ENCODE measurements at regions not wholly inside any gene's neighbourhood (a gene's known extent, or its start where the extent isn't known, plus 50 kb on each side); places are given as distances from the start of the nearest gene placed in this dataset.

GRCh38 chr6:95117236-95117635, 460.1 kb upstream of the MANEA start:
- H3K27ac ChIP-seq (ENCODE audit: insufficient read depth in 1 of 2, low read depth in 1 of 2, low read length in 2 of 2, poor library complexity in 1 of 2, severe bottlenecking in 2 of 2), result no peak overlapping the region
- no peaks in the 10 kb centered on the region for H3K27me3 ChIP-seq (replicated peaks in 2 of 5; ENCODE audit: control insufficient read depth in 4 of 5, insufficient read depth in 5 of 5, low read length in 4 of 5)
- DNase-seq, result no peak
- H3K4me3 ChIP-seq (ENCODE audit: control insufficient read depth in 1 of 7, extremely low read depth in 1 of 7, insufficient read depth in 4 of 7, low read depth in 2 of 7, low read length in 6 of 7), result no peak overlapping the region
- ChIA-PET POLR2A (no interaction called here), CTCF (no interaction called here)
- H3K36me3 ChIP-seq (ENCODE audit: control insufficient read depth in 4 of 4, insufficient read depth in 4 of 4, low read length in 3 of 4), result no peaks in the 10 kb centered on the region
- H3K4me1 ChIP-seq (ENCODE audit: control extremely low read depth in 1 of 4, control insufficient read depth in 4 of 4, insufficient read depth in 4 of 4, low read length in 3 of 4), result no peaks in the 10 kb centered on the region
- H3K9me3 ChIP-seq (ENCODE audit: control extremely low read depth in 1 of 5, control insufficient read depth in 4 of 5, insufficient read depth in 2 of 5, low read depth in 1 of 5, low read length in 4 of 5), result no peaks in the 10 kb centered on the region

GRCh38 chr6:95119927-95120326, 457.4 kb upstream of the MANEA start:
- POLR2A ChIA-PET, result no interaction called here
- H3K4me3 ChIP-seq (ENCODE audit: control insufficient read depth in 1 of 7, extremely low read depth in 1 of 7, insufficient read depth in 4 of 7, low read depth in 2 of 7, low read length in 6 of 7), result no peak overlapping the region
- no peaks in the 10 kb centered on the region for H3K27me3 ChIP-seq (replicated peaks in 2 of 5; ENCODE audit: control insufficient read depth in 4 of 5, insufficient read depth in 5 of 5, low read length in 4 of 5)
- no peaks in the 10 kb centered on the region for H3K9me3 ChIP-seq (ENCODE audit: control extremely low read depth in 1 of 5, control insufficient read depth in 4 of 5, insufficient read depth in 2 of 5, low read depth in 1 of 5, low read length in 4 of 5)
- WGBS (ENCODE audit: insufficient coverage), result 80% methylated on average over 1 of the region's 3 CpGs
- CTCF ChIA-PET, result no interaction called here
- no peak overlapping the region for H3K27ac ChIP-seq (ENCODE audit: insufficient read depth in 1 of 2, low read depth in 1 of 2, low read length in 2 of 2, poor library complexity in 1 of 2, severe bottlenecking in 2 of 2)
- H3K36me3 ChIP-seq (ENCODE audit: control insufficient read depth in 4 of 4, insufficient read depth in 4 of 4, low read length in 3 of 4), result no peaks in the 10 kb centered on the region
- no peak for DNase-seq
- H3K4me1 ChIP-seq (ENCODE audit: control extremely low read depth in 1 of 4, control insufficient read depth in 4 of 4, insufficient read depth in 4 of 4, low read length in 3 of 4), result no peaks in the 10 kb centered on the region

- DNase-seq, result no peak
- ChIA-PET CTCF (no interaction called here), POLR2A (no interaction called here)
- H3K27ac ChIP-seq (ENCODE audit: insufficient read depth in 1 of 2, low read depth in 1 of 2, low read length in 2 of 2, poor library complexity in 1 of 2, severe bottlenecking in 2 of 2), result no peak overlapping the region
- H3K4me1 ChIP-seq (ENCODE audit: control extremely low read depth in 1 of 4, control insufficient read depth in 4 of 4, insufficient read depth in 4 of 4, low read length in 3 of 4), result no peaks in the 10 kb centered on the region
- no peaks in the 10 kb centered on the region for H3K36me3 ChIP-seq (ENCODE audit: control insufficient read depth in 4 of 4, insufficient read depth in 4 of 4, low read length in 3 of 4)
- H3K9me3 ChIP-seq (ENCODE audit: control extremely low read depth in 1 of 5, control insufficient read depth in 4 of 5, insufficient read depth in 2 of 5, low read depth in 1 of 5, low read length in 4 of 5), result no peaks in the 10 kb centered on the region
- no peaks in the 10 kb centered on the region for H3K27me3 ChIP-seq (replicated peaks in 2 of 5; ENCODE audit: control insufficient read depth in 4 of 5, insufficient read depth in 5 of 5, low read length in 4 of 5)
- WGBS (ENCODE audit: insufficient coverage), result 100% methylated on average over 3 of the region's 4 CpGs
- H3K4me3 ChIP-seq (ENCODE audit: control insufficient read depth in 1 of 7, extremely low read depth in 1 of 7, insufficient read depth in 4 of 7, low read depth in 2 of 7, low read length in 6 of 7), result no peak overlapping the region
Observed at GRCh38 chr6:95120984-95121383, 456.4 kb upstream of the MANEA start.

- H3K9me3 ChIP-seq (ENCODE audit: control extremely low read depth in 1 of 5, control insufficient read depth in 4 of 5, insufficient read depth in 2 of 5, low read depth in 1 of 5, low read length in 4 of 5), result no peaks in the 10 kb centered on the region
- H3K4me3 ChIP-seq (ENCODE audit: control insufficient read depth in 1 of 7, extremely low read depth in 1 of 7, insufficient read depth in 4 of 7, low read depth in 2 of 7, low read length in 6 of 7), result no peak overlapping the region
- no peak for DNase-seq
- POLR2A ChIA-PET, result no interaction called here
- H3K36me3 ChIP-seq (ENCODE audit: control insufficient read depth in 4 of 4, insufficient read depth in 4 of 4, low read length in 3 of 4), result no peaks in the 10 kb centered on the region
- H3K27me3 ChIP-seq (replicated peaks in 2 of 5; ENCODE audit: control insufficient read depth in 4 of 5, insufficient read depth in 5 of 5, low read length in 4 of 5), result no peaks in the 10 kb centered on the region
- H3K27ac ChIP-seq (ENCODE audit: insufficient read depth in 1 of 2, low read depth in 1 of 2, low read length in 2 of 2, poor library complexity in 1 of 2, severe bottlenecking in 2 of 2), result no peak overlapping the region
- WGBS (ENCODE audit: insufficient coverage), result 77% methylated on average over 2 of the region's 3 CpGs
- CTCF ChIA-PET, result no interaction called here
- H3K4me1 ChIP-seq (ENCODE audit: control extremely low read depth in 1 of 4, control insufficient read depth in 4 of 4, insufficient read depth in 4 of 4, low read length in 3 of 4), result no peaks in the 10 kb centered on the region
Observed at GRCh38 chr6:95127261-95127660, 450.1 kb upstream of the MANEA start.

- Histone ChIP-seq H3K4me1 (ENCODE audit: control extremely low read depth in 1 of 4, control insufficient read depth in 4 of 4, insufficient read depth in 4 of 4, low read length in 3 of 4) (no peaks in the 10 kb centered on the region), H3K36me3 (ENCODE audit: control insufficient read depth in 4 of 4, insufficient read depth in 4 of 4, low read length in 3 of 4) (no peaks in the 10 kb centered on the region), H3K27ac (ENCODE audit: insufficient read depth in 1 of 2, low read depth in 1 of 2, low read length in 2 of 2, poor library complexity in 1 of 2, severe bottlenecking in 2 of 2) (no peak overlapping the region), H3K4me3 (ENCODE audit: control insufficient read depth in 1 of 7, extremely low read depth in 1 of 7, insufficient read depth in 4 of 7, low read depth in 2 of 7, low read length in 6 of 7) (no peak overlapping the region), H3K27me3 (replicated peaks in 2 of 5; ENCODE audit: control insufficient read depth in 4 of 5, insufficient read depth in 5 of 5, low read length in 4 of 5) (no peaks in the 10 kb centered on the region), H3K9me3 (ENCODE audit: control extremely low read depth in 1 of 5, control insufficient read depth in 4 of 5, insufficient read depth in 2 of 5, low read depth in 1 of 5, low read length in 4 of 5) (no peaks in the 10 kb centered on the region)
- WGBS (ENCODE audit: insufficient coverage), result no CpG with 5 or more reads among the region's 2 CpGs
- no peak for DNase-seq
- CTCF ChIA-PET, result no interaction called here
- POLR2A ChIA-PET, result no interaction called here
Observed at GRCh38 chr6:95128439-95128838, 448.9 kb upstream of the MANEA start.

- ChIA-PET CTCF (no interaction called here), POLR2A (no interaction called here)
- DNase-seq, result no peak
- Histone ChIP-seq H3K27ac (ENCODE audit: insufficient read depth in 1 of 2, low read depth in 1 of 2, low read length in 2 of 2, poor library complexity in 1 of 2, severe bottlenecking in 2 of 2) (no peak overlapping the region), H3K4me3 (ENCODE audit: control insufficient read depth in 1 of 7, extremely low read depth in 1 of 7, insufficient read depth in 4 of 7, low read depth in 2 of 7, low read length in 6 of 7) (no peak overlapping the region), H3K9me3 (ENCODE audit: control extremely low read depth in 1 of 5, control insufficient read depth in 4 of 5, insufficient read depth in 2 of 5, low read depth in 1 of 5, low read length in 4 of 5) (no peaks in the 10 kb centered on the region), H3K27me3 (replicated peaks in 2 of 5; ENCODE audit: control insufficient read depth in 4 of 5, insufficient read depth in 5 of 5, low read length in 4 of 5) (no peaks in the 10 kb centered on the region), H3K4me1 (ENCODE audit: control extremely low read depth in 1 of 4, control insufficient read depth in 4 of 4, insufficient read depth in 4 of 4, low read length in 3 of 4) (no peaks in the 10 kb centered on the region), H3K36me3 (ENCODE audit: control insufficient read depth in 4 of 4, insufficient read depth in 4 of 4, low read length in 3 of 4) (no peaks in the 10 kb centered on the region)
- 100% methylated on average over 1 of the region's 2 CpGs for WGBS (ENCODE audit: insufficient coverage)
Observed at GRCh38 chr6:95128947-95129346, 448.4 kb upstream of the MANEA start.

- H3K4me1 ChIP-seq (ENCODE audit: control extremely low read depth in 1 of 4, control insufficient read depth in 4 of 4, insufficient read depth in 4 of 4, low read length in 3 of 4), result no peaks in the 10 kb centered on the region
- 80% methylated on average over 1 of the region's 5 CpGs for WGBS (ENCODE audit: insufficient coverage)
- no peak overlapping the region for H3K27ac ChIP-seq (ENCODE audit: insufficient read depth in 1 of 2, low read depth in 1 of 2, low read length in 2 of 2, poor library complexity in 1 of 2, severe bottlenecking in 2 of 2)
- H3K4me3 ChIP-seq (ENCODE audit: control insufficient read depth in 1 of 7, extremely low read depth in 1 of 7, insufficient read depth in 4 of 7, low read depth in 2 of 7, low read length in 6 of 7), result no peak overlapping the region
- H3K27me3 ChIP-seq (replicated peaks in 2 of 5; ENCODE audit: control insufficient read depth in 4 of 5, insufficient read depth in 5 of 5, low read length in 4 of 5), result no peaks in the 10 kb centered on the region
- DNase-seq, result no peak
- no peaks in the 10 kb centered on the region for H3K36me3 ChIP-seq (ENCODE audit: control insufficient read depth in 4 of 4, insufficient read depth in 4 of 4, low read length in 3 of 4)
- no peaks in the 10 kb centered on the region for H3K9me3 ChIP-seq (ENCODE audit: control extremely low read depth in 1 of 5, control insufficient read depth in 4 of 5, insufficient read depth in 2 of 5, low read depth in 1 of 5, low read length in 4 of 5)
- ChIA-PET CTCF (no interaction called here), POLR2A (no interaction called here)
Observed at GRCh38 chr6:95133578-95133977, 443.8 kb upstream of the MANEA start.

- Histone ChIP-seq H3K27ac (ENCODE audit: insufficient read depth in 1 of 2, low read depth in 1 of 2, low read length in 2 of 2, poor library complexity in 1 of 2, severe bottlenecking in 2 of 2) (no peak overlapping the region), H3K4me1 (ENCODE audit: control extremely low read depth in 1 of 4, control insufficient read depth in 4 of 4, insufficient read depth in 4 of 4, low read length in 3 of 4) (no peaks in the 10 kb centered on the region), H3K9me3 (ENCODE audit: control extremely low read depth in 1 of 5, control insufficient read depth in 4 of 5, insufficient read depth in 2 of 5, low read depth in 1 of 5, low read length in 4 of 5) (no peaks in the 10 kb centered on the region), H3K27me3 (replicated peaks in 2 of 5; ENCODE audit: control insufficient read depth in 4 of 5, insufficient read depth in 5 of 5, low read length in 4 of 5) (no peaks in the 10 kb centered on the region), H3K4me3 (ENCODE audit: control insufficient read depth in 1 of 7, extremely low read depth in 1 of 7, insufficient read depth in 4 of 7, low read depth in 2 of 7, low read length in 6 of 7) (no peak overlapping the region), H3K36me3 (ENCODE audit: control insufficient read depth in 4 of 4, insufficient read depth in 4 of 4, low read length in 3 of 4) (no peaks in the 10 kb centered on the region)
- POLR2A ChIA-PET, result no interaction called here
- CTCF ChIA-PET, result no interaction called here
- no peak for DNase-seq
- no CpG with 5 or more reads among the region's 1 CpG for WGBS (ENCODE audit: insufficient coverage)
Observed at GRCh38 chr6:95135182-95135581, 442.2 kb upstream of the MANEA start.

All from common myeloid progenitor, CD34-positive (primary cell).